H9 (cell line): ENCODE measurements at regions not wholly inside any gene's neighbourhood (a gene's known extent, or its start where the extent isn't known, plus 50 kb on each side); places are given as distances from the start of the nearest gene placed in this dataset.

Source experiments
- DNase-seq: peaks from one replicate; pipeline ENCODE4 v3.0.0-alpha.2; 2017
- H2AFZ ChIP-seq: one replicate; pipeline ENCODE4 v1.6.1; 2013; ENCODE audit warnings: mild to moderate bottlenecking, low read length, control low read depth, moderate library complexity
- H2AK5ac ChIP-seq: 2 replicates; pipeline ENCODE4 v1.6.1; 2013; ENCODE audit warnings: low read length, control low read depth, mixed read lengths; ENCODE audit not compliant: insufficient read length
- H2BK120ac ChIP-seq: one replicate; pipeline ENCODE4 v1.6.1; 2013; ENCODE audit warnings: low read depth, mild to moderate bottlenecking, low read length, control low read depth, inconsistent platforms; ENCODE audit not compliant: poor library complexity, severe bottlenecking
- H2BK12ac ChIP-seq: 2 replicates; pipeline ENCODE4 v1.6.1; 2013; ENCODE audit warnings: low read length, control low read depth, mixed read lengths, low read depth; ENCODE audit not compliant: insufficient read length
- H2BK15ac ChIP-seq: 2 replicates; pipeline ENCODE4 v1.6.1; 2013; ENCODE audit warnings: low read depth, low read length, control low read depth
- H2BK20ac ChIP-seq: one replicate; pipeline ENCODE4 v1.6.1; 2013; ENCODE audit warnings: low read depth, mild to moderate bottlenecking, low read length, control low read depth, inconsistent platforms; ENCODE audit not compliant: poor library complexity, severe bottlenecking
- H2BK5ac ChIP-seq: 2 replicates; pipeline ENCODE4 v1.6.1; 2013; ENCODE audit warnings: low read length, control low read depth, mixed read lengths; ENCODE audit not compliant: insufficient read length
- H3K14ac ChIP-seq: 2 replicates; pipeline ENCODE4 v1.6.1; 2013; ENCODE audit warnings: low read length, control low read depth; ENCODE audit not compliant: insufficient read depth
- H3K18ac ChIP-seq: 2 replicates; pipeline ENCODE4 v1.6.1; 2013; ENCODE audit warnings: low read depth, mild to moderate bottlenecking, mixed read lengths, low read length, control low read depth; ENCODE audit not compliant: insufficient read length
- H3K23ac ChIP-seq: 2 replicates; pipeline ENCODE4 v1.6.1; 2013; ENCODE audit warnings: low read length, control low read depth, mixed read lengths, low read depth; ENCODE audit not compliant: insufficient read length
- H3K23me2 ChIP-seq: 2 replicates; pipeline ENCODE4 v1.6.1; 2013; ENCODE audit warnings: low read depth, mild to moderate bottlenecking, mixed read lengths, low read length, control low read depth; ENCODE audit not compliant: insufficient read length, poor library complexity, severe bottlenecking
- H3K27ac ChIP-seq: 2 replicates; pipeline ENCODE4 v1.5.1; 2013; ENCODE audit warnings: low read length, control low read depth, mixed read lengths, low read depth; ENCODE audit not compliant: insufficient read length
- H3K27me3 ChIP-seq: 2 replicates; pipeline ENCODE4 v1.6.1; 2013; ENCODE audit warnings: low read length, control low read depth, inconsistent platforms; ENCODE audit not compliant: insufficient read depth
- H3K4ac ChIP-seq: 2 replicates; pipeline ENCODE4 v1.6.1; 2013; ENCODE audit warnings: low read depth, mild to moderate bottlenecking, control low read depth, inconsistent platforms, low read length, moderate library complexity
- H3K4me1 ChIP-seq: 2 replicates; pipeline ENCODE4 v1.6.1; 2013; ENCODE audit warnings: low read length, control low read depth, inconsistent platforms; ENCODE audit not compliant: insufficient read depth
- H3K4me2 ChIP-seq: 2 replicates; pipeline ENCODE4 v1.6.1; 2013; ENCODE audit warnings: low read length, control low read depth, mixed read lengths; ENCODE audit not compliant: insufficient read length, insufficient read depth
- H3K56ac ChIP-seq: 2 replicates; pipeline ENCODE4 v1.6.1; 2013; ENCODE audit warnings: low read depth, mild to moderate bottlenecking, mixed read lengths, low read length, control low read depth; ENCODE audit not compliant: insufficient read length
- H3K79me1 ChIP-seq: 2 replicates; pipeline ENCODE4 v1.6.1; 2013; ENCODE audit warnings: low read depth, mild to moderate bottlenecking, moderate library complexity, low read length, control low read depth, inconsistent platforms; ENCODE audit not compliant: insufficient read depth, poor library complexity, severe bottlenecking
- H3K79me2 ChIP-seq: 2 replicates; pipeline ENCODE4 v1.6.1; 2013; ENCODE audit warnings: low read length, control low read depth, inconsistent platforms; ENCODE audit not compliant: insufficient read depth
- H3K9ac ChIP-seq: 2 replicates; pipeline ENCODE4 v1.6.1; 2013; ENCODE audit warnings: low read length, control low read depth, mixed read lengths; ENCODE audit not compliant: insufficient read length; ENCODE audit errors: extremely low read depth
- H3K9me3 ChIP-seq: one replicate; pipeline ENCODE4 v1.6.1; 2013; ENCODE audit warnings: low read depth, low read length, inconsistent platforms; ENCODE audit not compliant: control insufficient read depth
- H3T11ph ChIP-seq: one replicate; pipeline ENCODE4 v1.6.1; 2013; ENCODE audit warnings: mild to moderate bottlenecking, low read length, control low read depth, inconsistent platforms
- H4K20me1 ChIP-seq: one replicate; pipeline ENCODE4 v1.6.1; 2013; ENCODE audit not compliant: control insufficient read depth, insufficient read length, insufficient read depth
- H4K5ac ChIP-seq: 2 replicates; pipeline ENCODE4 v1.6.1; 2013; ENCODE audit warnings: low read depth, mild to moderate bottlenecking, mixed read lengths, low read length, control low read depth; ENCODE audit not compliant: insufficient read length
- H4K8ac ChIP-seq: replicated peaks from 2 replicates; pipeline ENCODE4 v1.6.1; 2013; ENCODE audit warnings: low read length, control low read depth, mixed read lengths, low read depth; ENCODE audit not compliant: insufficient read length
- H4K91ac ChIP-seq: 2 replicates; pipeline ENCODE4 v1.6.1; 2013; ENCODE audit warnings: low read depth, mild to moderate bottlenecking, moderate library complexity, mixed read lengths, low read length, control low read depth; ENCODE audit not compliant: insufficient read length
- H3K27ac Mint-ChIP-seq, 3 experiments: 2 replicates in 2 of 3; 3 replicates in 1 of 3; pipeline ENCODE4 v1.8.0; 2020 to 2021; ENCODE audit warnings: mixed read lengths in 3 of 3, mild to moderate bottlenecking in 1 of 3, moderate library complexity in 1 of 3
- H3K27me3 Mint-ChIP-seq: 2 replicates; pipeline ENCODE4 v1.8.0; 2021; ENCODE audit warnings: low read depth, mild to moderate bottlenecking, moderate library complexity, mixed read lengths
- H3K36me3 Mint-ChIP-seq, 3 experiments: 2 replicates in 2 of 3; 3 replicates in 1 of 3; pipeline ENCODE4 v1.8.0; 2020 to 2021; ENCODE audit warnings: low read depth in 3 of 3, mixed read lengths in 3 of 3; ENCODE audit not compliant: insufficient read depth in 1 of 3
- H3K4me1 Mint-ChIP-seq, 2 experiments: 2 replicates each; pipeline ENCODE4 v1.8.0; 2020; ENCODE audit warnings: mixed read lengths in 2 of 2
- H3K4me3 Mint-ChIP-seq, 2 experiments: 2 replicates in 1 of 2; 3 replicates in 1 of 2; pipeline ENCODE4 v1.8.0; 2020 to 2021; ENCODE audit warnings: mild to moderate bottlenecking in 2 of 2, mixed read lengths in 2 of 2, moderate library complexity in 1 of 2
- H3K9me3 Mint-ChIP-seq, 2 experiments: 2 replicates in 1 of 2; 3 replicates in 1 of 2; pipeline ENCODE4 v1.8.0; 2020; ENCODE audit warnings: mild to moderate bottlenecking in 2 of 2, mixed read lengths in 2 of 2, moderate library complexity in 1 of 2
- WGBS: extraction: QIAGEN DNeasy Blood & Tissue Kit; methylation state at CpG from one replicate; pipeline ENCODE4 v1.1.7; 2013; ENCODE audit warnings: missing lambda C conversion rate, low lambda C conversion rate, mixed read lengths; ENCODE audit not compliant: insufficient read length; ENCODE audit errors: extremely low coverage; 5-methylcytosine and 5-hydroxymethylcytosine counted together
- TF ChIP-seq, protein P1 (sequence below): fragments of 200-600 bp; sonication (generic); conservative IDR thresholded peaks from 3 replicates; pipeline ENCODE4 v1.8.0; 2021; ENCODE audit warnings: antibody characterized with exemption, mild to moderate bottlenecking

- Histone ChIP-seq H3K79me1 (no peaks in the 10 kb centered on the region), H4K20me1 (no peaks in the 10 kb centered on the region), H4K8ac (no peak overlapping the region), H2AK5ac (no peak overlapping the region), H3K23ac (no peak overlapping the region), H2BK15ac (no peak overlapping the region), H2BK12ac (no peak overlapping the region), H3K9ac (no peak overlapping the region), H3K27me3 (no peaks in the 10 kb centered on the region), H3K4ac (no peak overlapping the region), H2BK120ac (no peak overlapping the region), H3K14ac (no peak overlapping the region), H3K4me2 (no peak overlapping the region), H3K18ac (no peak overlapping the region), H4K5ac (no peak overlapping the region), H3K4me1 (no peaks in the 10 kb centered on the region), H2BK20ac (no peak overlapping the region), H2BK5ac (no peak overlapping the region), H3K79me2 (no peaks in the 10 kb centered on the region), H3K23me2 (no peaks in the 10 kb centered on the region), H3T11ph (no peak overlapping the region), H3K27ac (no peak overlapping the region), H3K56ac (no peak overlapping the region), H4K91ac (no peak overlapping the region), H3K9me3 (no peaks in the 10 kb centered on the region), H2AFZ (no peak overlapping the region)
- Mint-ChIP-seq H3K9me3 (no peaks in the 10 kb centered on the region), H3K36me3 (no peaks in the 10 kb centered on the region), H3K4me3 (no peak overlapping the region), H3K27ac (peak overlapping the region in 1 of 3 experiments; percentile 80; a peak in 1 of 7 replicates), H3K27me3 (no peaks in the 10 kb centered on the region), H3K4me1 (peaks cover 7 to 11% of the 10 kb centered on the region in 2 experiments; a peak in 3 of 4 replicates)
- TF ChIP-seq, protein P1, sequence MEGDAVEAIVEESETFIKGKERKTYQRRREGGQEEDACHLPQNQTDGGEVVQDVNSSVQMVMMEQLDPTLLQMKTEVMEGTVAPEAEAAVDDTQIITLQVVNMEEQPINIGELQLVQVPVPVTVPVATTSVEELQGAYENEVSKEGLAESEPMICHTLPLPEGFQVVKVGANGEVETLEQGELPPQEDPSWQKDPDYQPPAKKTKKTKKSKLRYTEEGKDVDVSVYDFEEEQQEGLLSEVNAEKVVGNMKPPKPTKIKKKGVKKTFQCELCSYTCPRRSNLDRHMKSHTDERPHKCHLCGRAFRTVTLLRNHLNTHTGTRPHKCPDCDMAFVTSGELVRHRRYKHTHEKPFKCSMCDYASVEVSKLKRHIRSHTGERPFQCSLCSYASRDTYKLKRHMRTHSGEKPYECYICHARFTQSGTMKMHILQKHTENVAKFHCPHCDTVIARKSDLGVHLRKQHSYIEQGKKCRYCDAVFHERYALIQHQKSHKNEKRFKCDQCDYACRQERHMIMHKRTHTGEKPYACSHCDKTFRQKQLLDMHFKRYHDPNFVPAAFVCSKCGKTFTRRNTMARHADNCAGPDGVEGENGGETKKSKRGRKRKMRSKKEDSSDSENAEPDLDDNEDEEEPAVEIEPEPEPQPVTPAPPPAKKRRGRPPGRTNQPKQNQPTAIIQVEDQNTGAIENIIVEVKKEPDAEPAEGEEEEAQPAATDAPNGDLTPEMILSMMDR = no peak
- DNase-seq = no peak
- WGBS = no CpG with 5 or more reads among the region's 3 CpGs
These were observed 242.1 kb downstream of the ZIC1 start for GRCh38 chr3:147651107-147651778.
